ENCODE measurements at regions not wholly inside any gene's neighbourhood (a gene's known extent, or its start where the extent isn't known, plus 50 kb on each side); places are given as distances from the start of the nearest gene placed in this dataset.

DNA sequence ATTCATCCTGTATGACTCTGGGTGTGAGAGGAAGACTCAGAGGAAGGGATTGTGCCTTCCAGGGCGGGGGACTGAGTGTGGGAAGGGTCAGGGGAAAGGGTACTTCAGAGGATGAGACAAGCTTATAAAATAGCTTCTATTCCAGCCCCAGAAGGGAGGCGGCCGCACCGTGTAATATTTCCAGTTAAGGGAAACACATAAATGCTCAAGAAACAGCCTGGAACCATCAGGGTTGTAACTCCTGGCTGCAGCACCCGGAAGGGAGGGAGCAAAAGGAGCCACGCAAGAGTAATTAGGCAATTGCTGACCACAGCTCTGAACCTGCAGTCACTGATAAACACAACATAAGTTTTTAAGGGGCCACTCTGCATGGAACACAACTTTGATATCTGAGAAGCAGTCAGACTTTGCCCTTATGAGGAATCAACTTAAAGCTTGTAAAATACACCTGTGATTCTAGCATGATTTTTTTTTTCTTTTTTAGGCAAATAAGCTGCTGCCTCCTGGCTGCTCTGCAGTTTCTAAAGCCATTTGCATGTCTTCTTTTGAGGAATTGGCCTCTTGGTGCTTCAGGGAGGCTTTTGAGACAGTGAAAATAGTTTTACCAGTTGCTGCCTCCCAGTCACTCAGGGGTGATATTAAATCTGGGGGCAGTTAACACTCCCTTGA, 382.7 kb downstream of the ENC1 start:
- Histone ChIP-seq H3K36me3 (ENCODE audit: control insufficient read depth in 2 of 4, insufficient read depth in 4 of 4, low read length in 3 of 4) (no peaks in the 10 kb centered on the region), H3K4me2 (ENCODE audit: insufficient read depth in 1 of 2, low read depth in 2 of 2, low read length in 2 of 2) (peak overlapping the region; percentile 3 to 29; a peak in 2 of 4 replicates), H2BK5ac (ENCODE audit: low read depth, low read length) (no peak overlapping the region), H2AK5ac (ENCODE audit: low read depth, low read length) (no peak overlapping the region), H2BK12ac (ENCODE audit: low read depth, low read length) (no peak overlapping the region), H3K14ac (ENCODE audit: insufficient read length) (no peak overlapping the region), H3K18ac (ENCODE audit: extremely low read depth, low read length) (peak overlapping the region; percentile 51; the same call in 1 of the 2 replicates), H3K4me1 (replicated peaks in 1 of 4; ENCODE audit: control insufficient read depth in 3 of 4, insufficient read depth in 4 of 4, low read length in 3 of 4) (peaks cover 3 to 12% (median 7%) of the 10 kb centered on the region in 4 experiments), H4K20me1 (replicated peaks in 1 of 2; ENCODE audit: control insufficient read depth in 1 of 2, insufficient read depth in 2 of 2, low read length in 2 of 2) (no peaks in the 10 kb centered on the region), H3K9ac (replicated peaks in 1 of 4; ENCODE audit: extremely low read depth in 1 of 4, low read depth in 3 of 4, low read length in 3 of 4) (no peak overlapping the region), H3K79me2 (ENCODE audit: control insufficient read depth in 1 of 2, insufficient read depth in 2 of 2, low read length in 2 of 2) (no peaks in the 10 kb centered on the region), H4K5ac (ENCODE audit: insufficient read length, low read depth, low read length) (no peak overlapping the region), H4K91ac (replicated peaks; ENCODE audit: insufficient read length, low read length) (no peak overlapping the region), H3K56ac (replicated peaks; ENCODE audit: insufficient read length, low read depth, low read length) (no peak overlapping the region), H3K23ac (ENCODE audit: insufficient read length) (no peak overlapping the region), H4K8ac (ENCODE audit: extremely low read depth, insufficient read depth, low read length) (no peak overlapping the region), H3K9me3 (ENCODE audit: insufficient read depth in 2 of 2, low read depth in 1 of 2, low read length in 1 of 2) (no peaks in the 10 kb centered on the region), H2AFZ (ENCODE audit: low read length) (peak overlapping the region; percentile 11), H3K23me2 (ENCODE audit: low read depth, low read length) (no peaks in the 10 kb centered on the region), H3K4me3 (ENCODE audit: extremely low read depth in 1 of 4, insufficient read depth in 2 of 4, low read depth in 3 of 4, low read length in 4 of 4) (peak overlapping the region in 1 of 4 experiments; percentile 10; a peak in 1 of 8 replicates), H3K27ac (ENCODE audit: low read depth, low read length) (no peak overlapping the region), H2BK15ac (ENCODE audit: low read length) (no peak overlapping the region), H3K4ac (replicated peaks; ENCODE audit: insufficient read length, low read depth, low read length) (no peak overlapping the region), H2BK120ac (replicated peaks; ENCODE audit: low read depth, low read length) (no peak overlapping the region), H2BK20ac (ENCODE audit: low read length) (no peak overlapping the region), H3K79me1 (ENCODE audit: low read depth, low read length) (no peaks in the 10 kb centered on the region), H3K27me3 (replicated peaks in 1 of 4; ENCODE audit: control insufficient read depth in 3 of 4, extremely low read depth in 1 of 4, insufficient read depth in 3 of 4, low read length in 3 of 4) (no peaks in the 10 kb centered on the region)
- POLR2A ChIA-PET (ENCODE audit: partially characterized antibody) = interaction anchor here (0.9 to 1.4 kb wide), 2 partner anchors 9 to 383 kb away, joined by 3 to 4 read pairs; no protein-coding TSS in a partner anchor
- FAIRE-seq (peak; percentile 81), DNase-seq (ENCODE audit: low read depth in 1 of 2, low spot score in 2 of 2) (no peak)
- CTCF ChIA-PET (ENCODE audit: partially characterized antibody) = interaction anchor here (0.7 to 1.9 kb wide), 5 partner anchors 8 to 358 kb away, joined by 3 to 8 read pairs (median 4); no protein-coding TSS in a partner anchor
- WGBS, 2 experiments (ENCODE audit: extremely low coverage in 1 of 2, insufficient coverage in 1 of 2, insufficient read length in 1 of 2, insufficient replicate concordance in 2 of 2, low coverage in 1 of 2, low lambda C conversion rate in 2 of 2, missing lambda C conversion rate in 1 of 2) = 43% methylated on average over 6 of the region's 6 CpGs; no CpG with 5 or more reads in 1 of the 2 experiments
- TF ChIP-seq EZH2 (IDR thresholded peaks at IDR 0.05; ENCODE audit: low read depth, low read length, severe bottlenecking) (no peak), TEAD4 (IDR thresholded peaks at IDR 0.05; ENCODE audit: low read depth, low read length) (no peak), FOSL1 (IDR thresholded peaks at IDR 0.05; ENCODE audit: insufficient read depth, low read depth, low read length) (no peak), TAF1 (IDR thresholded peaks at IDR 0.05; ENCODE audit: low read depth, low read length) (no peak), HDAC2 (IDR thresholded peaks at IDR 0.05; ENCODE audit: borderline replicate concordance in 1 of 2, low read depth in 2 of 2, low read length in 2 of 2) (no peak), SIN3A (conservative IDR thresholded peaks at IDR 0.05 in 1 of 2, IDR thresholded peaks at IDR 0.05 in 1 of 2; ENCODE audit: low read depth in 1 of 2, low read length in 2 of 2) (no peak), ATF3 (IDR thresholded peaks at IDR 0.05; ENCODE audit: insufficient read depth, low read depth, low read length) (no peak), TAF7 (optimal IDR thresholded peaks at IDR 0.05; ENCODE audit: borderline replicate concordance, low read depth, low read length) (no peak), KDM4A (IDR thresholded peaks at IDR 0.05; ENCODE audit: low read depth, low read length, severe bottlenecking) (no peak), KDM1A (IDR thresholded peaks at IDR 0.05; ENCODE audit: borderline replicate concordance, low read length) (no peak), SUZ12 (IDR thresholded peaks at IDR 0.05; ENCODE audit: low read length) (no peak)
